ENCODE measurements at regions not wholly inside any gene's neighbourhood (a gene's known extent, or its start where the extent isn't known, plus 50 kb on each side); places are given as distances from the start of the nearest gene placed in this dataset.

GRCh38 chr9:18017136-18017535 lies 438.3 kb downstream of the SH3GL2 start:
- Histone ChIP-seq H3K36me3 (no peaks in the 10 kb centered on the region), H3K4me1 (no peaks in the 10 kb centered on the region), H3K4me3 (no peak overlapping the region), H3K27ac (no peak overlapping the region), H3K9me3 (no peaks in the 10 kb centered on the region), H3K27me3 (no peaks in the 10 kb centered on the region)
- TF ChIP-seq POLR2A (IDR thresholded peaks at IDR 0.05) (no peak), CTCF (IDR thresholded peaks at IDR 0.05 in 4 of 5, conservative IDR thresholded peaks at IDR 0.05 in 1 of 5) (no peak)
- in situ Hi-C loops (cut with MboI; ENCODE audit: low sequenced_read_pairs in 4 of 4) (loop anchor here in 1 of 4 donors (25.0 kb wide), 1 partner anchor 105 kb away; no protein-coding TSS in a partner anchor), intact Hi-C loops (cut with DNase I; ENCODE audit: low total_unique reads) (no loop called here)
- DNase-seq: no peak
- ATAC-seq: no peak

GRCh38 chr9:18018221-18018620 lies 439.4 kb downstream of the SH3GL2 start:
- Histone ChIP-seq H3K4me1 (no peaks in the 10 kb centered on the region), H3K27ac (no peak overlapping the region), H3K36me3 (no peaks in the 10 kb centered on the region), H3K27me3 (no peaks in the 10 kb centered on the region), H3K4me3 (no peak overlapping the region), H3K9me3 (no peaks in the 10 kb centered on the region)
- in situ Hi-C loops (cut with MboI; ENCODE audit: low sequenced_read_pairs in 4 of 4): loop anchor here in 1 of 4 donors (25.0 kb wide), 1 partner anchor 106 kb away; no protein-coding TSS in a partner anchor
- intact Hi-C loops (cut with DNase I; ENCODE audit: low total_unique reads): no loop called here
- DNase-seq: no peak
- ATAC-seq: no peak
- no peak for TF ChIP-seq CTCF (IDR thresholded peaks at IDR 0.05 in 4 of 5, conservative IDR thresholded peaks at IDR 0.05 in 1 of 5)

GRCh38 chr9:18018661-18019060 lies 439.8 kb downstream of the SH3GL2 start:
- TF ChIP-seq POLR2A (IDR thresholded peaks at IDR 0.05) (no peak), CTCF (IDR thresholded peaks at IDR 0.05 in 4 of 5, conservative IDR thresholded peaks at IDR 0.05 in 1 of 5) (no peak)
- Histone ChIP-seq H3K4me3 (no peak overlapping the region), H3K27ac (no peak overlapping the region), H3K9me3 (no peaks in the 10 kb centered on the region), H3K36me3 (no peaks in the 10 kb centered on the region), H3K27me3 (no peaks in the 10 kb centered on the region), H3K4me1 (no peaks in the 10 kb centered on the region)
- intact Hi-C loops (cut with DNase I; ENCODE audit: low total_unique reads) (no loop called here), in situ Hi-C loops (cut with MboI; ENCODE audit: low sequenced_read_pairs in 4 of 4) (loop anchor here in 1 of 4 donors (25.0 kb wide), 1 partner anchor 106 kb away; no protein-coding TSS in a partner anchor)
- DNase-seq (no peak), ATAC-seq (no peak)

GRCh38 chr9:18020121-18020745 lies 441.4 kb downstream of the SH3GL2 start:
- Histone ChIP-seq H3K27ac (no peak overlapping the region), H3K4me3 (no peak overlapping the region)
- intact Hi-C loops (cut with DNase I; ENCODE audit: low total_unique reads): no loop called here

More at GRCh38 chr9:18020121-18020745, 441.4 kb downstream of the SH3GL2 start:
- H3K36me3 ChIP-seq: no peaks in the 10 kb centered on the region
- H3K9me3 ChIP-seq: no peaks in the 10 kb centered on the region
- TF ChIP-seq CTCF (IDR thresholded peaks at IDR 0.05 in 4 of 5, conservative IDR thresholded peaks at IDR 0.05 in 1 of 5): no peak
- TF ChIP-seq POLR2A (IDR thresholded peaks at IDR 0.05): no peak
- no peak for ATAC-seq
- DNase-seq: no peak
- H3K27me3 ChIP-seq: no peaks in the 10 kb centered on the region
- H3K4me1 ChIP-seq: no peaks in the 10 kb centered on the region
- in situ Hi-C loops (cut with MboI; ENCODE audit: low sequenced_read_pairs in 4 of 4): loop anchor here in 1 of 4 donors (25.0 kb wide), 1 partner anchor 108 kb away; no protein-coding TSS in a partner anchor
